ENCODE measurements at regions not wholly inside any gene's neighbourhood (a gene's known extent, or its start where the extent isn't known, plus 50 kb on each side); places are given as distances from the start of the nearest gene placed in this dataset.
"Not testable (repeated sequence)": the region's sequence is repeated elsewhere in the genome, so short reads cannot be mapped to it uniquely, and the experiment has no call there.

GRCh38 chr16:17939122-17939536, 397.4 kb downstream of the NPIPA8 start:
- no peak for DNase-seq (ENCODE audit: low spot score)

- DNase-seq (ENCODE audit: low spot score), result no peak
Measured at GRCh38 chr16:17938546-17938945, 398.0 kb downstream of the NPIPA8 start.

GRCh38 chr16:17936766-17937402, 399.7 kb downstream of the NPIPA8 start:
- DNase-seq (ENCODE audit: low spot score), result no peak

- no peak for DNase-seq (ENCODE audit: low spot score)
Measured at GRCh38 chr16:17930280-17930679, 406.3 kb downstream of the NPIPA8 start.

GRCh38 chr16:17926866-17927399, 409.6 kb downstream of the NPIPA8 start:
- DNase-seq (ENCODE audit: low spot score), result no peak

GRCh38 chr16:17926461-17926860, 410.1 kb downstream of the NPIPA8 start:
- DNase-seq (ENCODE audit: low spot score), result no peak

GRCh38 chr16:17925761-17926160, 410.8 kb downstream of the NPIPA8 start:
- no peak for DNase-seq (ENCODE audit: low spot score)

- no peak for DNase-seq (ENCODE audit: low spot score)
Measured at GRCh38 chr16:17921357-17921978, 415.1 kb downstream of the NPIPA8 start.

GRCh38 chr16:17917316-17918019, 419.1 kb downstream of the NPIPA8 start:
- DNase-seq (ENCODE audit: low spot score), result no peak

- no peak for DNase-seq (ENCODE audit: low spot score)
Measured at GRCh38 chr16:17915791-17916190, 420.7 kb downstream of the NPIPA8 start.

- no peak for DNase-seq (ENCODE audit: low spot score)
Measured at GRCh38 chr16:17914168-17914567, 422.4 kb downstream of the NPIPA8 start.

- not testable (repeated sequence) for DNase-seq (ENCODE audit: low spot score)
Measured at GRCh38 chr16:17911578-17911977, 425.0 kb downstream of the NPIPA8 start.

- DNase-seq (ENCODE audit: low spot score), result not testable (repeated sequence)
Measured at GRCh38 chr16:17906626-17907025, 429.9 kb downstream of the NPIPA8 start.

GRCh38 chr16:17901309-17901708, 430.5 kb upstream of the XYLT1 start:
- DNase-seq (ENCODE audit: low spot score), result no peak

- no peak for DNase-seq (ENCODE audit: low spot score)
Measured at GRCh38 chr16:17899141-17899540, 428.4 kb upstream of the XYLT1 start.

- no peak for DNase-seq (ENCODE audit: low spot score)
Measured at GRCh38 chr16:17887963-17888362, 417.2 kb upstream of the XYLT1 start.

- DNase-seq (ENCODE audit: low spot score), result no peak
Measured at GRCh38 chr16:17885659-17886207, 415.0 kb upstream of the XYLT1 start.

GRCh38 chr16:17877821-17878360, 407.1 kb upstream of the XYLT1 start:
- no peak for DNase-seq (ENCODE audit: low spot score)

GRCh38 chr16:17866996-17867395, 396.2 kb upstream of the XYLT1 start:
- no peak for DNase-seq (ENCODE audit: low spot score)

GRCh38 chr16:17861981-17862479, 391.3 kb upstream of the XYLT1 start:
- no peak for DNase-seq (ENCODE audit: low spot score)

- DNase-seq (ENCODE audit: low spot score), result no peak
Measured at GRCh38 chr16:17858061-17858460, 387.3 kb upstream of the XYLT1 start.

- DNase-seq (ENCODE audit: low spot score), result no peak
Measured at GRCh38 chr16:17853958-17854357, 383.2 kb upstream of the XYLT1 start.
